K562 (cell line): ENCODE measurements at regions not wholly inside any gene's neighbourhood (a gene's known extent, or its start where the extent isn't known, plus 50 kb on each side); places are given as distances from the start of the nearest gene placed in this dataset.

ENCODE experiments used
- ATAC-seq: fragments of 200-7000 bp; cut with Tn5 transposase; 3 replicates; pipeline ENCODE4 v1.9.1; 2020; ENCODE audit warnings: moderate library complexity
- BruUV-seq: library from RNA; stranded (reverse); fragments of 400-500 nt; replicated peaks from 2 replicates; lab custom pipeline; 2021; lab: Mats Ljungman, UMichigan
- CTCF ChIA-PET: fragments of 300-600 bp; formaldehyde crosslinking; extraction: SDS; loops from one replicate; lab custom pipeline; 2021; ENCODE audit warnings: low intra/inter-chr PET ratio; lab: Yijun Ruan, JAX
- POLR2A ChIA-PET: fragments of 300-600, 350-650 bp; sonication (Branson Sonifier 250); formaldehyde crosslinking; extraction: SDS; loops from one replicate; lab custom pipeline; 2021; ENCODE audit warnings: antibody characterized with exemption, inconsistent platforms; lab: Yijun Ruan, JAX
- DNase-seq, 4 experiments: peaks; one replicate each; pipeline versions ENCODE4 v3.0.0 to v3.0.0-alpha.2; 2011 to 2018; ENCODE audit warnings: low spot score in 3 of 4, mixed read lengths in 3 of 4; ENCODE audit errors: extremely low read depth in 1 of 4
- FAIRE-seq: peaks from 2 replicates; lab custom pipeline; 2011; peaks lifted over from hg19 to GRCh38; lab: Jason Lieb, UNC
- H2AFZ ChIP-seq: 2 replicates; pipeline ENCODE4 v1.6.0; 2011; ENCODE audit warnings: low read depth, low read length, control low read depth, inconsistent platforms
- H3K27ac ChIP-seq: fragments of 200-600 bp; 3 replicates; pipeline ENCODE4 v1.8.0; 2011; ENCODE audit warnings: low read depth, mild to moderate bottlenecking, control low read depth, inconsistent platforms, low read length, moderate library complexity, mixed read lengths; ENCODE audit errors: extremely low read depth
- H3K27me3 ChIP-seq, 2 experiments: fragments of 300-600 bp in 1 of 2; 2 replicates in 1 of 2; 3 replicates in 1 of 2; pipeline versions ENCODE4 v1.6.0 to v1.8.0; 2011; ENCODE audit warnings: inconsistent platforms in 2 of 2, low read length in 2 of 2, mild to moderate bottlenecking in 1 of 2, mixed read lengths in 1 of 2, moderate library complexity in 1 of 2; ENCODE audit not compliant: control insufficient read depth in 2 of 2, insufficient read depth in 2 of 2
- H3K36me3 ChIP-seq: fragments of 300-600 bp; 3 replicates; pipeline ENCODE4 v1.8.0; 2011; ENCODE audit warnings: mild to moderate bottlenecking, low read length, inconsistent platforms; ENCODE audit not compliant: control insufficient read depth, insufficient read depth
- H3K4me1 ChIP-seq, 2 experiments: fragments of 200-600 bp in 1 of 2; replicated peaks in 1 of 2; 2 replicates in 1 of 2; 3 replicates in 1 of 2; pipeline versions ENCODE4 v1.5.1 to v1.8.0; 2011; ENCODE audit warnings: inconsistent platforms in 2 of 2, low read length in 2 of 2, mild to moderate bottlenecking in 1 of 2, mixed read lengths in 1 of 2, moderate library complexity in 1 of 2; ENCODE audit not compliant: control insufficient read depth in 2 of 2, insufficient read depth in 2 of 2
- H3K4me2 ChIP-seq: 2 replicates; pipeline ENCODE4 v1.6.1; 2011; ENCODE audit warnings: low read length, control low read depth, inconsistent platforms, mixed read lengths; ENCODE audit not compliant: insufficient read depth
- H3K4me3 ChIP-seq: fragments of 200-600 bp; sonication (generic), shearing (Covaris generic); 2 replicates; pipeline ENCODE4 v1.5.1; 2016; ENCODE audit warnings: control low read depth, inconsistent platforms
- H3K79me2 ChIP-seq: fragments of 200-600 bp; 3 replicates; pipeline ENCODE4 v1.8.0; 2011; ENCODE audit warnings: low read length, inconsistent platforms; ENCODE audit not compliant: control insufficient read depth, insufficient read depth
- H3K9ac ChIP-seq, 2 experiments: 2 replicates each; pipeline versions ENCODE4 v1.6.0 to v1.6.1; 2011; ENCODE audit warnings: low read depth in 2 of 2, low read length in 2 of 2, control low read depth in 1 of 2, inconsistent platforms in 1 of 2, mild to moderate bottlenecking in 1 of 2, mixed read lengths in 1 of 2; ENCODE audit not compliant: insufficient read depth in 1 of 2
- H3K9me1 ChIP-seq: one replicate; pipeline ENCODE4 v1.6.0; 2011; ENCODE audit warnings: inconsistent platforms, mild to moderate bottlenecking, low read length, moderate library complexity; ENCODE audit not compliant: control insufficient read depth, insufficient read depth
- H3K9me3 ChIP-seq: replicated peaks from 2 replicates; pipeline ENCODE4 v1.5.1; 2011; ENCODE audit warnings: low read depth, low read length, inconsistent platforms; ENCODE audit not compliant: control insufficient read depth, insufficient read depth
- H4K20me1 ChIP-seq: replicated peaks from 2 replicates; pipeline ENCODE4 v1.6.1; 2011; ENCODE audit warnings: low read length, inconsistent platforms, mixed read lengths; ENCODE audit not compliant: control insufficient read depth, insufficient read depth
- HMBOX1 ChIP-seq: sonication (generic); IDR thresholded peaks from 2 replicates; pipeline ENCODE4 v1.6.1; 2016
- LARP7 ChIP-seq: fragments of 450-650 bp; IDR thresholded peaks from 2 replicates; pipeline ENCODE4 v1.6.1; 2016
- MTA2 ChIP-seq: fragments of 450-650 bp; IDR thresholded peaks from 2 replicates; pipeline ENCODE4 v1.6.1; 2016; ENCODE audit warnings: low read depth
- MYBL2 ChIP-seq, 2 experiments: fragments of 450-650 bp in 1 of 2; sonication (generic) in 1 of 2; formaldehyde crosslinking in 1 of 2; IDR thresholded peaks; 2 replicates each; pipeline versions ENCODE4 v1.6.1 to v1.8.1; 2017 to 2022; ENCODE audit warnings: borderline replicate concordance in 1 of 2, inconsistent platforms in 1 of 2, low read depth in 1 of 2, mild to moderate bottlenecking in 1 of 2, missing genetic modification reagents in 1 of 2, moderate library complexity in 1 of 2
- NCOA4 ChIP-seq: fragments of 450-650 bp; IDR thresholded peaks from 2 replicates; pipeline ENCODE4 v1.6.1; 2018; ENCODE audit warnings: mild to moderate bottlenecking; ENCODE audit not compliant: partially characterized antibody
- PATZ1 ChIP-seq: fragments of 250-450 bp; sonication (Bioruptor Pico); IDR thresholded peaks from 2 replicates; pipeline ENCODE4 v1.5.0; 2020; ENCODE audit warnings: mild to moderate bottlenecking, borderline replicate concordance
- PTTG1 ChIP-seq: fragments of 450-650 bp; IDR thresholded peaks from 2 replicates; pipeline ENCODE4 v1.6.1; 2016; ENCODE audit warnings: low read depth, mild to moderate bottlenecking, missing genetic modification characterization, missing compliant biosample characterization
- RBBP5 ChIP-seq: fragments of 200-600 bp; sonication (generic); IDR thresholded peaks from 2 replicates; pipeline ENCODE4 v1.6.1; 2012; ENCODE audit warnings: borderline replicate concordance, mild to moderate bottlenecking, low read length, control low read depth, inconsistent platforms; ENCODE audit not compliant: insufficient read depth, poor library complexity, severe bottlenecking
- RBM25 ChIP-seq: fragments of 200-400 bp; formaldehyde crosslinking; IDR thresholded peaks from 2 replicates; pipeline ENCODE4 v1.6.1; 2018; ENCODE audit warnings: low read length, low read depth, moderate library complexity; ENCODE audit not compliant: severe bottlenecking
- RHOXF2B ChIP-seq: fragments of 250-450 bp; sonication (Bioruptor Pico); conservative IDR thresholded peaks from 2 replicates; pipeline ENCODE4 v1.5.1; 2021
- STAG1 ChIP-seq: sonication (generic); formaldehyde crosslinking; IDR thresholded peaks from 2 replicates; pipeline ENCODE4 v1.5.0; 2020; ENCODE audit warnings: missing genetic modification reagents, borderline replicate concordance
- ZNF121 ChIP-seq: sonication (generic); formaldehyde crosslinking; conservative IDR thresholded peaks from 2 replicates; pipeline ENCODE4 v1.8.0; 2022; ENCODE audit warnings: missing genetic modification reagents
- WGBS: fragments of 100-300 bp; shearing (Covaris generic); methylation state at CpG from one replicate; pipeline ENCODE4 v1.1.6; 2016; ENCODE audit warnings: low coverage, mixed read lengths; ENCODE audit not compliant: insufficient coverage; ENCODE audit errors: missing lambda C conversion rate; 5-methylcytosine and 5-hydroxymethylcytosine counted together
- in situ Hi-C: fragments of 300-500 bp; cut with MboI; formaldehyde crosslinking; loops from 4 replicates; pipeline ENCODE4 v1.15.0; 2018; ENCODE audit warnings: inconsistent platforms, mixed read lengths
- intact Hi-C: fragments of 100-400 bp; cut with micrococcal nuclease; formaldehyde crosslinking; loops from 2 replicates; pipeline ENCODE4 v1.14.2; 2022
- TF ChIP-seq, protein P1 (sequence below): fragments of 450-650 bp; IDR thresholded peaks from 2 replicates; pipeline ENCODE4 v1.7.1; 2018; ENCODE audit warnings: mild to moderate bottlenecking, low read depth; ENCODE audit not compliant: partially characterized antibody
- TF ChIP-seq, protein P2 (sequence below): sonication (generic); formaldehyde crosslinking; IDR thresholded peaks from 2 replicates; pipeline ENCODE4 v1.8.0; 2022; ENCODE audit warnings: mild to moderate bottlenecking, missing genetic modification reagents

DNA sequence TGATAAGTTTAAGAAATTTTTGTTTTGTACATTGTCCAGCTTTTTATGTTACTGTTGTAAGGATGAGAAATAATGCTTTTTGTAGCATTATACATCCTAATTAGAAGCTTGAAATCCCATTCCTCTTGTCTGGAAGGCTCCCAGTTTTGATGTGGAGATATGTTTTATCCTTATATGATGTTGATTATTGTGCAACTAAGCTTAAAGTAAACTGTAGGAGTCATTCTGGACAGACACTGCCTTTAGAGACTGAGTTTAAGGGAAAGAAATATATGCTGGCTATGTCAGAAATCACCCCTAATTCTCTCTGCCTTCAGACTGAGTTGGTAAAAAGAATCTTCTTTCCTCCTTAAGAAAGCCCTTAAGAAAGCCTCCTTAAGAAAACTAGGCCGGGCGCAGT is 670.4 kb downstream of the ZPLD1 start:
- ATAC-seq (no peak), DNase-seq (no peak), FAIRE-seq (no peak)
- Histone ChIP-seq H3K9me3 (no peaks in the 10 kb centered on the region), H3K36me3 (no peaks in the 10 kb centered on the region), H3K9me1 (no peaks in the 10 kb centered on the region), H3K4me1 (no peaks in the 10 kb centered on the region), H3K27ac (no peak overlapping the region), H3K79me2 (no peaks in the 10 kb centered on the region), H3K4me2 (no peak overlapping the region), H3K4me3 (no peak overlapping the region), H3K27me3 (no peaks in the 10 kb centered on the region), H3K9ac (no peak overlapping the region), H4K20me1 (no peaks in the 10 kb centered on the region), H2AFZ (no peak overlapping the region)
- POLR2A ChIA-PET, result no interaction called here
- no CpG with 5 or more reads among the region's 2 CpGs for whole genome bisulfite sequencing
- intact Hi-C loops, result no loop called here
- CTCF ChIA-PET, result no interaction called here
- no TSS peak for BruUV-seq
- in situ Hi-C loops, result no loop called here
- TF ChIP-seq RHOXF2B (CRISPR knock-in tag) (no peak), HMBOX1 (no peak), PATZ1 (CRISPR knock-in tag) (no peak), PTTG1 (no peak), NCOA4 (no peak), MTA2 (no peak), ZNF121 (no peak), RBBP5 (no peak), MYBL2 (IDR thresholded peaks at IDR 0.05; ENCODE audit: low read depth) (no peak), MYBL2 (CRISPR knock-in tag; IDR thresholded peaks at IDR 0.05; ENCODE audit: borderline replicate concordance) (no peak), LARP7 (no peak), RBM25 (no peak), STAG1 (CRISPR knock-in tag) (no peak)
- TF ChIP-seq, protein P1, sequence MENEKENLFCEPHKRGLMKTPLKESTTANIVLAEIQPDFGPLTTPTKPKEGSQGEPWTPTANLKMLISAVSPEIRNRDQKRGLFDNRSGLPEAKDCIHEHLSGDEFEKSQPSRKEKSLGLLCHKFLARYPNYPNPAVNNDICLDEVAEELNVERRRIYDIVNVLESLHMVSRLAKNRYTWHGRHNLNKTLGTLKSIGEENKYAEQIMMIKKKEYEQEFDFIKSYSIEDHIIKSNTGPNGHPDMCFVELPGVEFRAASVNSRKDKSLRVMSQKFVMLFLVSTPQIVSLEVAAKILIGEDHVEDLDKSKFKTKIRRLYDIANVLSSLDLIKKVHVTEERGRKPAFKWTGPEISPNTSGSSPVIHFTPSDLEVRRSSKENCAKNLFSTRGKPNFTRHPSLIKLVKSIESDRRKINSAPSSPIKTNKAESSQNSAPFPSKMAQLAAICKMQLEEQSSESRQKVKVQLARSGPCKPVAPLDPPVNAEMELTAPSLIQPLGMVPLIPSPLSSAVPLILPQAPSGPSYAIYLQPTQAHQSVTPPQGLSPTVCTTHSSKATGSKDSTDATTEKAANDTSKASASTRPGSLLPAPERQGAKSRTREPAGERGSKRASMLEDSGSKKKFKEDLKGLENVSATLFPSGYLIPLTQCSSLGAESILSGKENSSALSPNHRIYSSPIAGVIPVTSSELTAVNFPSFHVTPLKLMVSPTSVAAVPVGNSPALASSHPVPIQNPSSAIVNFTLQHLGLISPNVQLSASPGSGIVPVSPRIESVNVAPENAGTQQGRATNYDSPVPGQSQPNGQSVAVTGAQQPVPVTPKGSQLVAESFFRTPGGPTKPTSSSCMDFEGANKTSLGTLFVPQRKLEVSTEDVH, result no peak
- TF ChIP-seq, protein P2, sequence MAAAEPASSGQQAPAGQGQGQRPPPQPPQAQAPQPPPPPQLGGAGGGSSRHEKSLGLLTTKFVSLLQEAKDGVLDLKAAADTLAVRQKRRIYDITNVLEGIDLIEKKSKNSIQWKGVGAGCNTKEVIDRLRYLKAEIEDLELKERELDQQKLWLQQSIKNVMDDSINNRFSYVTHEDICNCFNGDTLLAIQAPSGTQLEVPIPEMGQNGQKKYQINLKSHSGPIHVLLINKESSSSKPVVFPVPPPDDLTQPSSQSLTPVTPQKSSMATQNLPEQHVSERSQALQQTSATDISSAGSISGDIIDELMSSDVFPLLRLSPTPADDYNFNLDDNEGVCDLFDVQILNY (CRISPR knock-in tag), result no peak
